HG03442 (cell line): ENCODE measurements at regions not wholly inside any gene's neighbourhood (a gene's known extent, or its start where the extent isn't known, plus 50 kb on each side); places are given as distances from the start of the nearest gene placed in this dataset.

Experiments used
- ATAC-seq: cut with Tn5 transposase; IDR thresholded peaks from one replicate; pipeline ENCODE4 v1.9.1; 2021; ENCODE audit warnings: mild to moderate bottlenecking, moderate library complexity; ENCODE audit not compliant: unreplicated experiment

DNA sequence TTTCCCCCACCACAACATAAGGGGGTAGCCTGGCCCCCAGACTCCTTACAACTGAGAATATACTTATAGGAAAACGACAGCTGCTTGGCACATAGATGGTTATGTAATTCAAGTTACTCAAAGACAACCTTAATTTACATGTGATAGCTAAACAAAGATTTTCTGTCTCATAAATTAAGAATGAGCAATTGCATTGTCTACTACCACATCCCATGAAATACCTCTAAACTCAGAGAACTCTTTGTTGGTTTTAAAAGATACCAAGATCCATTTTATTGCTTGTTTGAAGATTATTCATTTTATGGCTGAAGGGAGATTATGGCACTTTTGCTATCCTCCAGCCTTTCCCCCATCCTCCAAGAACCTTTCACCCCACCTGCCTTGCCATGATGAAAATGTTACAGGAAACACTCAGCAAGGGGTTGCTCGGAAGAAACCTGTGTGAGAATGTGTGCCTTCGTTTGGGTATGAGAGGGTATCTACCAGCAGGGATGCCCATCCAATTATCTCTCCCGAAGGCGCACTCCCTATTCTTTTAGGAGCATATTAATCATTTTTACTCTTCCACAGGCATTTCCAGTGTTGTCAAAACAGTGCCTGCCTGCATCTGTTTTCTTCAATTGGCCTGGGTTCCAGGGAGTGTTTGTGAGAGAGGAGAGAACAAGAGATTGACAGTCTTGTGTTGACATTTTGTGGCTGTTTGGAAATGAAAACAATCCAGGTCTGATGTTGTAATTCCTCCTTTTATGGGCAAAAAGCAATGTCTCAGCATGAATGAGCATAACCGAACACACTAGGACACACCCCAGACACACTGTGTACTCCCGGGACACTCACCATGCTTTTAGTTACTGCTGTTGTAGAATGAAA lies 208.0 kb upstream of the ANKRD55 start:
- no peak for ATAC-seq

DNA sequence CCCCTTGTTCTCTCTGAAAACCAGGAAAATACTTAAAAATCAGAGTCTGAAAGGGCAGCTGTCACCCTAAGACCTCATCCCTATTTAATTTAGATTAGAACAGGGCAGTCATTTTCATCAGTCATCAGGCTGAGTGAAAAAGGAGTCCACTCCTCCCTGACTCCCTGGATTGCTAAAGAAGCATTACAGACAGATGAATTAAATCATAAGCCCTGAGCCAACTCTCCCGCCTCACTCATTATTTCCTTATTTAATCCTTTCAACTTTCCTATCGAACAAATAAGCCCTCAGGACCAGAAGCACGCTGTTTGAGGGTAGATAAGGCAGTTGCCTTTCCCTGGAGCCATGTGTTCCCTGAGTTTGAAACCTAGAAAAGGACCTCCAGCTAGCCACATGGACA lies 201.9 kb upstream of the ANKRD55 start:
- no peak for ATAC-seq

- ATAC-seq: no peak
Measured at GRCh38 chr5:56433039-56433617, 200.0 kb upstream of the ANKRD55 start.

DNA sequence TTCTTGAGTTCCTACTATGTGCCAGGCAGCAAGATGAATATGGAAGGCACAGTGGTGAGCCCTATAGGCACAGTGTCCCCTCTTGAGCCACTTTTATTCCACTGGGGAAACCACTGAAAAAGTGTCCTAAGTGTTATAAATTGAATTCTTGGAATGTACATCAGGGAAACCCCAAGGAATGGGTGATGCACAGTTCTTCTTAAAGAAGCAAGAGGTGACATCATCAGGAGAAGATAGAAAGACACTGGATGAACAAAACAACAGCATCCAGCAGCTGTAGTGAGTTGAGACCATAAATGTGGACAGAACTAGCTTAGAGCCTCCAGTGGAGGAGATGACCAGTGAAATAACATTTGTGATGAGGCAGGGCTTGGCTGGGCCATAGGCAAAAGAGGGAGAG lies 199.2 kb upstream of the ANKRD55 start:
- ATAC-seq: no peak

- ATAC-seq: no peak
Measured at GRCh38 chr5:56430422-56430821, 197.3 kb upstream of the ANKRD55 start.

DNA sequence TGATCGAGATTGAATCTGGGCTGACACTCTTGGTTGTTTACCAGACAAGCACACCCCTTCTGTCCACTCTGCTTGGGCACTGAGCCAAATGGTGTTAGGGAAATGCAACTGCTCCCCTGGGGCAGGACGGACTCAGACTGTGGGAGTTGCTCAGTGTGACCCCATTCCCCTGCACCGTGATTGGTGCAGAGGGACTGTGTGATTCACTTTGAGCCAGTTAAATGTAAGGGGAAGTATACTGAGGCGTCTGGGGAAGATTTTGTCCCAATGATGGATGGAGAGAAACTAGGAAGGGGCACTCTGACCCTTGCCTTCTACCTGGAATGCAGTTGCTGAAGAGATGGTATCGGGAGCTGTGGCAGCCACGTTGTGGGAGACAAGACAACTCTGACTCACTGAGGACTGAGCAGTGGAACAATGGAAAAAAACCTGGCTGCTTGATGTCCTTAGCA lies 196.0 kb upstream of the ANKRD55 start:
- ATAC-seq: no peak

- no peak for ATAC-seq
Measured at GRCh38 chr5:56426693-56427092, 193.6 kb upstream of the ANKRD55 start.

DNA sequence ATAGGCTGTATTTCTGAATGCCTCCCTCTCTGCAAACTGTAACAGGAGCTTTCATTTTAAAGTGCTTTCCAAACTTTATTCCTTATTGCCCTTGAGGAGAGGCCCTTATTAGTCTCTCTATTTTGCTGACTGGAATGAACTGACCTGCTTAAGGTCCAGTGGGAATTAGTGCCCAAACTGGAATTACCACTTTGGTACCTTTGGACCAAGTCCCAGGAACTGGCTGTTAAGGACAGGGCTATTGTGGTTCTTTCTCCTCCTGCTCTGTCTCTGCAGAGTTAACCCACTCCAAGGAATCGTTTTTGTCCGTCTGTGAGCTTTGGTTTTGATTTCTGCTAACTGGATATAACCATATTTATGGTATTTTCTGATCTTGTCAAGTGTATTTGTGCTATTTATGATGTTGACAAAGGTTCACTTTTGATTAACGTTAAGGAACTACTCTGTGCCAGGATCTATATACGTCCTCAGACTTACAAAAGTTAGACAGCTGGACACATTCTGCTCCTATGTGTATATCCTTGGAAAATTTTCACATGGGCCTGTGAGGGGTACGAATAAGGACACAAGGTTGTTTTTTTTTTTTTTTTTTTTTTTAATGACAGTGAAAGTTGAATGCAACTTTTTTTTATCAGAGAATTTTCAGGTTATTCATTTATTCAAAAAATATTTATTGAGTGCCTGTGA lies 189.1 kb upstream of the ANKRD55 start:
- no peak for ATAC-seq

DNA sequence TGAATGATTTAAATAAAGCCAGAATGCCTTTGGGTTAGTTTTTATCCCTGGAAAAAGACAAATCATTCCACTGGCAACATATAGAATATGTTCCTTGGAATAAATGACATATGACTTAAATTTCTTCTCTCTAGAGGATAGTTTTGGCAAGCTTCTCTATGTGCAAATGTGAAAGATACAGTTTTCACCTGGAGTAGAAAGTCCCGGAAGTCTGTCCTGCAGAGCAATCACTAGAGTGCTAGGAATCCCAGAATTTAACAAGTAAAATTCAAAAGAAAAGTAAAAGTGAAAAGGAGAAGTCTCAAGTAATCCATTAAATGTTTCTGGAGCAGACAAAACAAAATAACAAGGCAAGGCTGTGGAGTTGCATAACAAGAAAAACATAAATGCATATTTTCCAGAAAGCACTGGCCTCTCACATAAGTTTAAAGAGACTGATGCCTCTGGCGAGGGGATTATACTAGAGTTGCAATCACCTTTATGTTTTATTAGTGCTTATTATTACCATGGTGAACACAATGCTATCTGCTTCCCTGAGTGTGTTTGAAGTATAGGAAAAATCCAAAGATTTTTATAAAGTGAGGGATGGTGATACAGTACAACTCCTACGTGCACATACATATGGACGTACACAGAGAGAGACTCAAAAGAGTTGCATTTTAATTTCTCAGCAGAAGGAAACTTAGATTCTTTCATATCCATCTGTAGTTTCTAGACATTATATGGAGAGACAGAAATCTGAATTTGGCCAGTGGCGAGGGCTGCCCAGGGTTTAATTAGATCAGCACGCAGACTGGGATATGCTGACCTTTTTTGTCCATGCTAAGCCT lies 188.3 kb upstream of the ANKRD55 start:
- no peak for ATAC-seq

GRCh38 chr5:56420323-56420722 lies 187.2 kb upstream of the ANKRD55 start:
- no peak for ATAC-seq

- no peak for ATAC-seq
Measured at GRCh38 chr5:56419667-56420066, 186.5 kb upstream of the ANKRD55 start.

- ATAC-seq: peak; percentile 87
Measured at GRCh38 chr5:56415356-56415765, 182.2 kb upstream of the ANKRD55 start.

GRCh38 chr5:56414066-56414465 lies 180.9 kb upstream of the ANKRD55 start:
- no peak for ATAC-seq

- no peak for ATAC-seq
Measured at GRCh38 chr5:56413546-56413945, 180.4 kb upstream of the ANKRD55 start.

- ATAC-seq: peak; percentile 85
Measured at GRCh38 chr5:56412601-56413379, 179.7 kb upstream of the ANKRD55 start.

GRCh38 chr5:56410696-56411095 lies 177.6 kb upstream of the ANKRD55 start:
- ATAC-seq: no peak

GRCh38 chr5:56409331-56410190 lies 176.4 kb upstream of the ANKRD55 start:
- ATAC-seq: no peak

- no peak for ATAC-seq
Measured at GRCh38 chr5:56406838-56407237, 173.7 kb upstream of the ANKRD55 start.

DNA sequence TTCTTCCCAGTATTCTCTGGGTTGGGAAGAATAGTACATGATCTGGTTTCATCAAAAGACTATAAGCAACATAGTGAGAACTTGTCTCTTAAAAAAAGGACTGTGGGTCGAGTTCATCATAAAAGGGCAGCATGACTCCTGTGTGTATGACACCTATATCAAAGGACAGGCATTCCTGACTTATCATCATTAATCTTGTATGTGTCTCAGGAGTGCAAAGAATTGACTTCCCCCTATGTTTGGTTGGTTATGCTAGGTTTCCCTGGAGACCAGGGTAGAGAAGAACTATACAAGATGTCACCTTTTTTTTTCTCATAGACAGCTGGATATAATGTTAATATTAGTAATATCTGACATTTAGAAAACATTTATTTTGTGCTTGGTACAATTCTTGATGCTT lies 173.1 kb upstream of the ANKRD55 start:
- no peak for ATAC-seq
